GM06990 (cell line): ENCODE measurements at regions not wholly inside any gene's neighbourhood (a gene's known extent, or its start where the extent isn't known, plus 50 kb on each side); places are given as distances from the start of the nearest gene placed in this dataset.

Source experiments
- DNase-seq: peaks from one replicate; pipeline ENCODE4 v3.0.0-alpha.2; 2011; ENCODE audit not compliant: insufficient read length; ENCODE audit errors: extremely low read depth
- H3K27me3 ChIP-seq: replicated peaks from 2 replicates; pipeline ENCODE4 v1.6.0; 2011; ENCODE audit warnings: low read length; ENCODE audit not compliant: control insufficient read depth, insufficient read depth
- H3K36me3 ChIP-seq: 2 replicates; pipeline ENCODE4 v1.5.1; 2011; ENCODE audit warnings: low read length; ENCODE audit not compliant: control insufficient read depth, insufficient read depth
- H3K4me3 ChIP-seq: replicated peaks from 2 replicates; pipeline ENCODE4 v1.5.1; 2011; ENCODE audit warnings: low read depth, mild to moderate bottlenecking, control low read depth, low read length
- CTCF ChIP-seq: IDR thresholded peaks from 2 replicates; pipeline ENCODE4 v1.5.1; 2011; ENCODE audit warnings: low read length, control low read depth, mild to moderate bottlenecking, inconsistent platforms; ENCODE audit not compliant: insufficient read depth, poor library complexity, severe bottlenecking

- no peak for DNase-seq
- H3K27me3 ChIP-seq: peaks cover 1% of the 10 kb centered on the region; the same call in 1 of the 2 replicates
- no peak overlapping the region for H3K4me3 ChIP-seq
- no peaks in the 10 kb centered on the region for H3K36me3 ChIP-seq
- TF ChIP-seq CTCF: no peak
These were observed 424.8 kb upstream of the PLXNA2 start for GRCh38 chr1:208668991-208669390.

- Histone ChIP-seq H3K27me3 (peaks cover 1% of the 10 kb centered on the region; the same call in 1 of the 2 replicates), H3K36me3 (no peaks in the 10 kb centered on the region), H3K4me3 (no peak overlapping the region)
- DNase-seq: no peak
- no peak for TF ChIP-seq CTCF
These were observed 426.6 kb upstream of the PLXNA2 start for GRCh38 chr1:208670778-208671177.

GRCh38 chr1:208681878-208682663 is 437.9 kb upstream of the PLXNA2 start:
- no peak for DNase-seq
- H3K36me3 ChIP-seq: no peaks in the 10 kb centered on the region
- no peak overlapping the region for H3K4me3 ChIP-seq
- TF ChIP-seq CTCF: no peak
- no peaks in the 10 kb centered on the region for H3K27me3 ChIP-seq

GRCh38 chr1:208682664-208683013 is 438.5 kb upstream of the PLXNA2 start:
- Histone ChIP-seq H3K4me3 (no peak overlapping the region), H3K36me3 (no peaks in the 10 kb centered on the region), H3K27me3 (no peaks in the 10 kb centered on the region)
- no peak for TF ChIP-seq CTCF
- no peak for DNase-seq

- no peak for DNase-seq
- no peaks in the 10 kb centered on the region for H3K27me3 ChIP-seq
- TF ChIP-seq CTCF: no peak
- no peaks in the 10 kb centered on the region for H3K36me3 ChIP-seq
- no peak overlapping the region for H3K4me3 ChIP-seq
These were observed 439.0 kb upstream of the PLXNA2 start for GRCh38 chr1:208683141-208683540.
